ENCODE measurements at regions not wholly inside any gene's neighbourhood (a gene's known extent, or its start where the extent isn't known, plus 50 kb on each side); places are given as distances from the start of the nearest gene placed in this dataset.

- H3K27me3 ChIP-seq (ENCODE audit: control insufficient read depth, insufficient read depth, low read length): no peaks in the 10 kb centered on the region
- no peak overlapping the region for H3K27ac ChIP-seq
- no peak overlapping the region for H2AFZ ChIP-seq
- no peak for TF ChIP-seq CTCF (IDR thresholded peaks at IDR 0.05)
- H3K9ac ChIP-seq: no peak overlapping the region
- H3K4me2 ChIP-seq (ENCODE audit: low read length): no peak overlapping the region
- H3K4me1 ChIP-seq: no peaks in the 10 kb centered on the region
- no peak overlapping the region for H3K4me3 ChIP-seq (ENCODE audit: low read depth, low read length)
- no peaks in the 10 kb centered on the region for H3K9me3 ChIP-seq (ENCODE audit: control insufficient read depth, low read length)
- H3K79me2 ChIP-seq: no peaks in the 10 kb centered on the region
- no peaks in the 10 kb centered on the region for H3K36me3 ChIP-seq (ENCODE audit: control insufficient read depth, insufficient read depth, low read length)
Observed at GRCh38 chr1:34663031-34663430, 91.8 kb upstream of the GJB5 start.

- no peaks in the 10 kb centered on the region for H3K36me3 ChIP-seq (ENCODE audit: control insufficient read depth, insufficient read depth, low read length)
- no peaks in the 10 kb centered on the region for H3K79me2 ChIP-seq
- H3K9me3 ChIP-seq (ENCODE audit: control insufficient read depth, low read length): no peaks in the 10 kb centered on the region
- no peak overlapping the region for H2AFZ ChIP-seq
- no peak overlapping the region for H3K9ac ChIP-seq
- no peak overlapping the region for H3K4me2 ChIP-seq (ENCODE audit: low read length)
- no peaks in the 10 kb centered on the region for H3K4me1 ChIP-seq
- H3K4me3 ChIP-seq (ENCODE audit: low read depth, low read length): no peak overlapping the region
- no peak overlapping the region for H3K27ac ChIP-seq
- H3K27me3 ChIP-seq (ENCODE audit: control insufficient read depth, insufficient read depth, low read length): no peaks in the 10 kb centered on the region
- no peak for TF ChIP-seq CTCF (IDR thresholded peaks at IDR 0.05)
Observed at GRCh38 chr1:34668063-34668462, 86.8 kb upstream of the GJB5 start.

- no peak for TF ChIP-seq CTCF (IDR thresholded peaks at IDR 0.05)
- H3K4me1 ChIP-seq: no peaks in the 10 kb centered on the region
- H3K27ac ChIP-seq: no peak overlapping the region
Observed at GRCh38 chr1:34670982-34671381, 83.9 kb upstream of the GJB5 start.

GRCh38 chr1:34671887-34672286 lies 83.0 kb upstream of the GJB5 start:
- Histone ChIP-seq H3K27me3 (ENCODE audit: control insufficient read depth, insufficient read depth, low read length) (no peaks in the 10 kb centered on the region), H3K4me2 (ENCODE audit: low read length) (no peak overlapping the region), H3K4me1 (no peaks in the 10 kb centered on the region), H3K27ac (no peak overlapping the region), H3K9ac (no peak overlapping the region), H3K79me2 (no peaks in the 10 kb centered on the region), H3K36me3 (ENCODE audit: control insufficient read depth, insufficient read depth, low read length) (no peaks in the 10 kb centered on the region), H3K9me3 (ENCODE audit: control insufficient read depth, low read length) (no peaks in the 10 kb centered on the region), H2AFZ (no peak overlapping the region), H3K4me3 (ENCODE audit: low read depth, low read length) (no peak overlapping the region)
- TF ChIP-seq CTCF (IDR thresholded peaks at IDR 0.05): no peak

More at GRCh38 chr1:34670982-34671381, 83.9 kb upstream of the GJB5 start:
- no peaks in the 10 kb centered on the region for H3K27me3 ChIP-seq (ENCODE audit: control insufficient read depth, insufficient read depth, low read length)
- no peak overlapping the region for H3K9ac ChIP-seq
- H2AFZ ChIP-seq: no peak overlapping the region
- no peak overlapping the region for H3K4me3 ChIP-seq (ENCODE audit: low read depth, low read length)
- no peak overlapping the region for H3K4me2 ChIP-seq (ENCODE audit: low read length)
- no peaks in the 10 kb centered on the region for H3K79me2 ChIP-seq
- no peaks in the 10 kb centered on the region for H3K9me3 ChIP-seq (ENCODE audit: control insufficient read depth, low read length)
- no peaks in the 10 kb centered on the region for H3K36me3 ChIP-seq (ENCODE audit: control insufficient read depth, insufficient read depth, low read length)

Data from parathyroid adenoma (tissue), 2 donors.